Hepatocyte (in vitro differentiated cells): ENCODE measurements at regions not wholly inside any gene's neighbourhood (a gene's known extent, or its start where the extent isn't known, plus 50 kb on each side); places are given as distances from the start of the nearest gene placed in this dataset.

Source experiments
- EZH2 ChIP-seq: fragments of 200-600 bp; sonication (generic); IDR thresholded peaks from 2 replicates; pipeline ENCODE4 v1.6.1; 2016; ENCODE audit warnings: antibody characterized with exemption, mild to moderate bottlenecking, borderline replicate concordance
- TF ChIP-seq, protein P1 (sequence below): fragments of 200-600 bp; sonication (generic); IDR thresholded peaks from 2 replicates; pipeline ENCODE4 v1.5.1; 2016; ENCODE audit warnings: antibody characterized with exemption, mild to moderate bottlenecking; ENCODE audit not compliant: poor library complexity

DNA sequence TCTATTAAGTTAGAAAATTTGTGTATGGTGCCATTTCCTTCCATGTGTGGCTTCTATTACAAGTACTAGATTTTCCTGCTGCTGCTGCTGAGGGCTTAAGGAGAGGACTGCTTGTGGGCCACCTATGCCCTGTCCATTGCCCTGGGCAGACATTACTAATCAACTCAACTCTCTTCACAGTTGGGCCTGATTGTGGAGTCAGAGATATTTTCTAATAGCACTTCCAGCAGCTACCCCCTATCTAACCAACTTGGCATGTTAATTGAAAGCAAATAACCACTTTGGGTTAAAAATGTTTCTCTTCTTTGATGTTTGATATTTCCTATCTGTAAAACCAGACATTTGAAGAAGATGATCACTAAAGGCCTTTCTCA is 242.0 kb downstream of the EDEM1 start:
- TF ChIP-seq, protein P1, sequence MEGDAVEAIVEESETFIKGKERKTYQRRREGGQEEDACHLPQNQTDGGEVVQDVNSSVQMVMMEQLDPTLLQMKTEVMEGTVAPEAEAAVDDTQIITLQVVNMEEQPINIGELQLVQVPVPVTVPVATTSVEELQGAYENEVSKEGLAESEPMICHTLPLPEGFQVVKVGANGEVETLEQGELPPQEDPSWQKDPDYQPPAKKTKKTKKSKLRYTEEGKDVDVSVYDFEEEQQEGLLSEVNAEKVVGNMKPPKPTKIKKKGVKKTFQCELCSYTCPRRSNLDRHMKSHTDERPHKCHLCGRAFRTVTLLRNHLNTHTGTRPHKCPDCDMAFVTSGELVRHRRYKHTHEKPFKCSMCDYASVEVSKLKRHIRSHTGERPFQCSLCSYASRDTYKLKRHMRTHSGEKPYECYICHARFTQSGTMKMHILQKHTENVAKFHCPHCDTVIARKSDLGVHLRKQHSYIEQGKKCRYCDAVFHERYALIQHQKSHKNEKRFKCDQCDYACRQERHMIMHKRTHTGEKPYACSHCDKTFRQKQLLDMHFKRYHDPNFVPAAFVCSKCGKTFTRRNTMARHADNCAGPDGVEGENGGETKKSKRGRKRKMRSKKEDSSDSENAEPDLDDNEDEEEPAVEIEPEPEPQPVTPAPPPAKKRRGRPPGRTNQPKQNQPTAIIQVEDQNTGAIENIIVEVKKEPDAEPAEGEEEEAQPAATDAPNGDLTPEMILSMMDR: no peak
- TF ChIP-seq EZH2: no peak
